ENCODE measurements at regions not wholly inside any gene's neighbourhood (a gene's known extent, or its start where the extent isn't known, plus 50 kb on each side); places are given as distances from the start of the nearest gene placed in this dataset.

GRCh38 chr11:95519912-95520311, 269.7 kb downstream of the FAM76B start:
- no peaks in the 10 kb centered on the region for H3K9me3 ChIP-seq (ENCODE audit: control insufficient read depth, insufficient read depth, low read length)
- no peak for DNase-seq (ENCODE audit: low read depth, low spot score)
- WGBS (ENCODE audit: insufficient coverage, insufficient read length) = no CpG with 5 or more reads among the region's 4 CpGs
- no peak overlapping the region for H3K4me3 ChIP-seq (ENCODE audit: low read length)
- no peaks in the 10 kb centered on the region for H3K27me3 ChIP-seq (ENCODE audit: control insufficient read depth, insufficient read depth, low read length)
- no peaks in the 10 kb centered on the region for H3K36me3 ChIP-seq (ENCODE audit: control insufficient read depth, insufficient read depth, low read length)
- no peak overlapping the region for H3K27ac ChIP-seq (ENCODE audit: low read length)
- no peaks in the 10 kb centered on the region for H3K4me1 ChIP-seq (ENCODE audit: control insufficient read depth, insufficient read depth, low read length)

- no peaks in the 10 kb centered on the region for H3K36me3 ChIP-seq (ENCODE audit: control insufficient read depth, insufficient read depth, low read length)
- H3K4me3 ChIP-seq (ENCODE audit: low read length) = no peak overlapping the region
- no peaks in the 10 kb centered on the region for H3K4me1 ChIP-seq (ENCODE audit: control insufficient read depth, insufficient read depth, low read length)
- WGBS (ENCODE audit: insufficient coverage, insufficient read length) = no CpG with 5 or more reads among the region's 1 CpG
- no peaks in the 10 kb centered on the region for H3K27me3 ChIP-seq (ENCODE audit: control insufficient read depth, insufficient read depth, low read length)
- no peak for DNase-seq (ENCODE audit: low read depth, low spot score)
- H3K27ac ChIP-seq (ENCODE audit: low read length) = no peak overlapping the region
- no peaks in the 10 kb centered on the region for H3K9me3 ChIP-seq (ENCODE audit: control insufficient read depth, insufficient read depth, low read length)
Observed at GRCh38 chr11:95517453-95517852, 272.1 kb downstream of the FAM76B start.

GRCh38 chr11:95516786-95517185, 272.8 kb downstream of the FAM76B start:
- H3K36me3 ChIP-seq (ENCODE audit: control insufficient read depth, insufficient read depth, low read length) = no peaks in the 10 kb centered on the region
- DNase-seq (ENCODE audit: low read depth, low spot score) = no peak
- no peak overlapping the region for H3K4me3 ChIP-seq (ENCODE audit: low read length)
- no peaks in the 10 kb centered on the region for H3K4me1 ChIP-seq (ENCODE audit: control insufficient read depth, insufficient read depth, low read length)
- H3K27me3 ChIP-seq (ENCODE audit: control insufficient read depth, insufficient read depth, low read length) = no peaks in the 10 kb centered on the region
- no peaks in the 10 kb centered on the region for H3K9me3 ChIP-seq (ENCODE audit: control insufficient read depth, insufficient read depth, low read length)
- WGBS (ENCODE audit: insufficient coverage, insufficient read length) = no CpG with 5 or more reads among the region's 2 CpGs
- H3K27ac ChIP-seq (ENCODE audit: low read length) = no peak overlapping the region

- no CpG with 5 or more reads among the region's 2 CpGs for WGBS (ENCODE audit: insufficient coverage, insufficient read length)
- Histone ChIP-seq H3K4me1 (ENCODE audit: control insufficient read depth, insufficient read depth, low read length) (no peaks in the 10 kb centered on the region), H3K36me3 (ENCODE audit: control insufficient read depth, insufficient read depth, low read length) (no peaks in the 10 kb centered on the region), H3K9me3 (ENCODE audit: control insufficient read depth, insufficient read depth, low read length) (no peaks in the 10 kb centered on the region), H3K27me3 (ENCODE audit: control insufficient read depth, insufficient read depth, low read length) (no peaks in the 10 kb centered on the region), H3K27ac (ENCODE audit: low read length) (no peak overlapping the region), H3K4me3 (ENCODE audit: low read length) (no peak overlapping the region)
- no peak for DNase-seq (ENCODE audit: low read depth, low spot score)
Observed at GRCh38 chr11:95516175-95516574, 273.4 kb downstream of the FAM76B start.

GRCh38 chr11:95515371-95515770, 274.2 kb downstream of the FAM76B start:
- no peaks in the 10 kb centered on the region for H3K27me3 ChIP-seq (ENCODE audit: control insufficient read depth, insufficient read depth, low read length)
- WGBS (ENCODE audit: insufficient coverage, insufficient read length) = no CpG with 5 or more reads among the region's 2 CpGs
- no peak for DNase-seq (ENCODE audit: low read depth, low spot score)
- no peak overlapping the region for H3K4me3 ChIP-seq (ENCODE audit: low read length)
- H3K9me3 ChIP-seq (ENCODE audit: control insufficient read depth, insufficient read depth, low read length) = no peaks in the 10 kb centered on the region
- H3K4me1 ChIP-seq (ENCODE audit: control insufficient read depth, insufficient read depth, low read length) = no peaks in the 10 kb centered on the region
- no peaks in the 10 kb centered on the region for H3K36me3 ChIP-seq (ENCODE audit: control insufficient read depth, insufficient read depth, low read length)
- no peak overlapping the region for H3K27ac ChIP-seq (ENCODE audit: low read length)

- DNase-seq (ENCODE audit: low read depth, low spot score) = no peak
- WGBS (ENCODE audit: insufficient coverage, insufficient read length) = no CpG with 5 or more reads among the region's 4 CpGs
- Histone ChIP-seq H3K27ac (ENCODE audit: low read length) (no peak overlapping the region), H3K36me3 (ENCODE audit: control insufficient read depth, insufficient read depth, low read length) (no peaks in the 10 kb centered on the region), H3K27me3 (ENCODE audit: control insufficient read depth, insufficient read depth, low read length) (no peaks in the 10 kb centered on the region), H3K9me3 (ENCODE audit: control insufficient read depth, insufficient read depth, low read length) (no peaks in the 10 kb centered on the region), H3K4me1 (ENCODE audit: control insufficient read depth, insufficient read depth, low read length) (no peaks in the 10 kb centered on the region), H3K4me3 (ENCODE audit: low read length) (no peak overlapping the region)
Observed at GRCh38 chr11:95514416-95515110, 275.0 kb downstream of the FAM76B start.

GRCh38 chr11:95512682-95513081, 276.9 kb downstream of the FAM76B start:
- no peaks in the 10 kb centered on the region for H3K27me3 ChIP-seq (ENCODE audit: control insufficient read depth, insufficient read depth, low read length)
- H3K9me3 ChIP-seq (ENCODE audit: control insufficient read depth, insufficient read depth, low read length) = no peaks in the 10 kb centered on the region
- no CpG with 5 or more reads among the region's 4 CpGs for WGBS (ENCODE audit: insufficient coverage, insufficient read length)
- no peak for DNase-seq (ENCODE audit: low read depth, low spot score)
- H3K36me3 ChIP-seq (ENCODE audit: control insufficient read depth, insufficient read depth, low read length) = no peaks in the 10 kb centered on the region
- H3K4me3 ChIP-seq (ENCODE audit: low read length) = no peak overlapping the region
- H3K4me1 ChIP-seq (ENCODE audit: control insufficient read depth, insufficient read depth, low read length) = no peaks in the 10 kb centered on the region
- no peak overlapping the region for H3K27ac ChIP-seq (ENCODE audit: low read length)

- Histone ChIP-seq H3K36me3 (ENCODE audit: control insufficient read depth, insufficient read depth, low read length) (no peaks in the 10 kb centered on the region), H3K27ac (ENCODE audit: low read length) (no peak overlapping the region), H3K9me3 (ENCODE audit: control insufficient read depth, insufficient read depth, low read length) (no peaks in the 10 kb centered on the region), H3K27me3 (ENCODE audit: control insufficient read depth, insufficient read depth, low read length) (no peaks in the 10 kb centered on the region), H3K4me3 (ENCODE audit: low read length) (no peak overlapping the region), H3K4me1 (ENCODE audit: control insufficient read depth, insufficient read depth, low read length) (no peaks in the 10 kb centered on the region)
- DNase-seq (ENCODE audit: low read depth, low spot score) = no peak
- no CpG with 5 or more reads among the region's 4 CpGs for WGBS (ENCODE audit: insufficient coverage, insufficient read length)
Observed at GRCh38 chr11:95512177-95512576, 277.4 kb downstream of the FAM76B start.

GRCh38 chr11:95508219-95508890, 277.4 kb upstream of the SESN3 start:
- no peaks in the 10 kb centered on the region for H3K4me1 ChIP-seq (ENCODE audit: control insufficient read depth, insufficient read depth, low read length)
- WGBS (ENCODE audit: insufficient coverage, insufficient read length) = no CpG with 5 or more reads among the region's 7 CpGs

GRCh38 chr11:95507794-95508193, 276.8 kb upstream of the SESN3 start:
- Histone ChIP-seq H3K9me3 (ENCODE audit: control insufficient read depth, insufficient read depth, low read length) (no peaks in the 10 kb centered on the region), H3K36me3 (ENCODE audit: control insufficient read depth, insufficient read depth, low read length) (no peaks in the 10 kb centered on the region), H3K4me1 (ENCODE audit: control insufficient read depth, insufficient read depth, low read length) (no peaks in the 10 kb centered on the region), H3K27me3 (ENCODE audit: control insufficient read depth, insufficient read depth, low read length) (no peaks in the 10 kb centered on the region), H3K4me3 (ENCODE audit: low read length) (no peak overlapping the region), H3K27ac (ENCODE audit: low read length) (no peak overlapping the region)
- no peak for DNase-seq (ENCODE audit: low read depth, low spot score)
- WGBS (ENCODE audit: insufficient coverage, insufficient read length) = no CpG with 5 or more reads among the region's 3 CpGs

More at GRCh38 chr11:95508219-95508890, 277.4 kb upstream of the SESN3 start:
- Histone ChIP-seq H3K27me3 (ENCODE audit: control insufficient read depth, insufficient read depth, low read length) (no peaks in the 10 kb centered on the region), H3K4me3 (ENCODE audit: low read length) (no peak overlapping the region), H3K9me3 (ENCODE audit: control insufficient read depth, insufficient read depth, low read length) (no peaks in the 10 kb centered on the region), H3K36me3 (ENCODE audit: control insufficient read depth, insufficient read depth, low read length) (no peaks in the 10 kb centered on the region), H3K27ac (ENCODE audit: low read length) (no peak overlapping the region)
- DNase-seq (ENCODE audit: low read depth, low spot score) = no peak

GRCh38 chr11:95506777-95507176, 275.8 kb upstream of the SESN3 start:
- WGBS (ENCODE audit: insufficient coverage, insufficient read length) = no CpG with 5 or more reads among the region's 2 CpGs
- no peak overlapping the region for H3K27ac ChIP-seq (ENCODE audit: low read length)
- no peaks in the 10 kb centered on the region for H3K4me1 ChIP-seq (ENCODE audit: control insufficient read depth, insufficient read depth, low read length)
- DNase-seq (ENCODE audit: low read depth, low spot score) = no peak
- H3K36me3 ChIP-seq (ENCODE audit: control insufficient read depth, insufficient read depth, low read length) = no peaks in the 10 kb centered on the region
- H3K9me3 ChIP-seq (ENCODE audit: control insufficient read depth, insufficient read depth, low read length) = no peaks in the 10 kb centered on the region
- H3K4me3 ChIP-seq (ENCODE audit: low read length) = no peak overlapping the region
- no peaks in the 10 kb centered on the region for H3K27me3 ChIP-seq (ENCODE audit: control insufficient read depth, insufficient read depth, low read length)

Measured in iPS DF 6.9 (cell line).